Heart left ventricle (tissue), 16 donors: ENCODE measurements at regions not wholly inside any gene's neighbourhood (a gene's known extent, or its start where the extent isn't known, plus 50 kb on each side); places are given as distances from the start of the nearest gene placed in this dataset.
"Not testable (repeated sequence)": the region's sequence is repeated elsewhere in the genome, so short reads cannot be mapped to it uniquely, and the experiment has no call there.

Source experiments
- ATAC-seq, 4 donors: fragments of 200-7000 bp; cut with Tn5 transposase; one replicate each; pipeline ENCODE4 v1.9.1; 2020 to 2022; ENCODE audit warnings: moderate library complexity in 4 of 4, mild to moderate bottlenecking in 3 of 4, moderate number of reproducible peaks in 1 of 4
- DNase-seq, 5 donors: peaks; one replicate each; pipeline ENCODE4 v3.0.0-alpha.2; 2020
- H3K27ac ChIP-seq, 12 donors: fragments of 200-600 bp; sonication (generic) in 4 of 12; one replicate each; pipeline versions ENCODE4 v1.5.0 to v1.8.0; 2016 to 2022; ENCODE audit warnings: mild to moderate bottlenecking in 2 of 12
- H3K27me3 ChIP-seq, 9 donors: fragments of 200-600 bp; sonication (generic) in 2 of 9; one replicate each; pipeline versions ENCODE4 v1.5.1 to v1.8.0; 2016 to 2022; ENCODE audit warnings: mild to moderate bottlenecking in 3 of 9
- H3K36me3 ChIP-seq, 9 donors: fragments of 200-600 bp; sonication (generic) in 2 of 9; one replicate each; pipeline versions ENCODE4 v1.5.0 to v1.8.0; 2018 to 2022; ENCODE audit warnings: mild to moderate bottlenecking in 2 of 9
- H3K4me1 ChIP-seq, 12 donors: fragments of 200-600 bp; sonication (generic) in 4 of 12; one replicate each; pipeline versions ENCODE4 v1.5.0 to v1.8.0; 2016 to 2022; ENCODE audit warnings: mild to moderate bottlenecking in 3 of 12
- H3K4me3 ChIP-seq, 12 donors: fragments of 200-600 bp; sonication (generic) in 4 of 12; one replicate each; pipeline versions ENCODE4 v1.5.0 to v1.8.0; 2017 to 2022; ENCODE audit warnings: mild to moderate bottlenecking in 9 of 12, moderate library complexity in 4 of 12
- H3K9me3 ChIP-seq, 12 donors: fragments of 200-600 bp; sonication (generic) in 4 of 12; one replicate each; pipeline versions ENCODE4 v1.5.0 to v1.8.0; 2016 to 2022; ENCODE audit warnings: mild to moderate bottlenecking in 1 of 12
- CTCF ChIP-seq, 12 donors: fragments of 200-600 bp; sonication (generic) in 4 of 12; IDR thresholded peaks; one replicate each; pipeline versions ENCODE4 v1.5.0 to v1.8.0; 2018 to 2022; ENCODE audit warnings: antibody characterized with exemption in 12 of 12, mild to moderate bottlenecking in 5 of 12
- POLR2A ChIP-seq, 2 donors: fragments of 450-650 bp; IDR thresholded peaks; one replicate each; pipeline ENCODE4 v1.6.1; 2017; ENCODE audit warnings: antibody characterized with exemption in 2 of 2, mild to moderate bottlenecking in 2 of 2, moderate library complexity in 2 of 2
- WGBS, 4 donors: extraction: QIAGEN DNeasy Blood & Tissue Kit in 2 of 4; methylation state at CpG; one replicate each; pipeline versions ENCODE4 v1.1.5 to v1.1.7; 2013 to 2018; 5-methylcytosine and 5-hydroxymethylcytosine counted together
- intact Hi-C, 10 donors: fragments of 100-400 bp; cut with DNase I; formaldehyde crosslinking; loops; one replicate each; pipeline versions ENCODE4 v1.11.1 to v1.14.2; 2022
- donor health status: ischemic (EF 13 %, LVEDD 7.1; RV severe dilation, severe dysfunction).
- donor health status: healthy with polysubstance abuse.
- donor health status: DM: no; HTN: yes; CAD: no.
- donor health status: DM: no; HTN: no; CAD: no.
- donor health status: ischemic (EF 25% LVEDD 6.9; RV normal size, moderate dysfunction).
- donor health status: ischemic (EF 25% LVEDD 5.7; RV mildly dilated, moderate dysfunction).
- donor health status: healthy.
- donor health status: DM: yes; HTN: yes; CAD: no.
- donor health status: ischemic (EF 35%, LVEDD 5.7; RV mildly dilated, moderate dysfunction).
- donor health status: nonischemic (EF 11% LVEDD 7.7; RV severe dilation, severe dysfunction).
- donor health status: DM: yes; HTN: yes; CAD: no.
- donor health status: PGD.
- donor health status: ischemic (EF 29% LVEDD 5.4; RV normal size, mild dysfunction).
- donor health status: nonischemic (EF 23%, LVEDD 6.1; RV moderate dilation, normal function).

GRCh38 chr5:56631719-56632118 is 183.6 kb upstream of the MAP3K1 start:
- DNase-seq (no peak), ATAC-seq (no peak)
- no peak overlapping the region for H3K27ac ChIP-seq
- no peaks in the 10 kb centered on the region for H3K36me3 ChIP-seq
- TF ChIP-seq POLR2A (IDR thresholded peaks at IDR 0.05) (no peak), CTCF (IDR thresholded peaks at IDR 0.05) (no peak)
- H3K9me3 ChIP-seq: peaks cover 0 to 13% (median 3%) of the 10 kb centered on the region in 12 donors
- H3K4me3 ChIP-seq: no peak overlapping the region
- H3K4me1 ChIP-seq: no peaks in the 10 kb centered on the region
- intact Hi-C loops: no loop called here
- H3K27me3 ChIP-seq: no peaks in the 10 kb centered on the region
- 86 to 92% (median 87%) methylated on average over 2 of the region's 2 CpGs for WGBS, 4 donors

DNA sequence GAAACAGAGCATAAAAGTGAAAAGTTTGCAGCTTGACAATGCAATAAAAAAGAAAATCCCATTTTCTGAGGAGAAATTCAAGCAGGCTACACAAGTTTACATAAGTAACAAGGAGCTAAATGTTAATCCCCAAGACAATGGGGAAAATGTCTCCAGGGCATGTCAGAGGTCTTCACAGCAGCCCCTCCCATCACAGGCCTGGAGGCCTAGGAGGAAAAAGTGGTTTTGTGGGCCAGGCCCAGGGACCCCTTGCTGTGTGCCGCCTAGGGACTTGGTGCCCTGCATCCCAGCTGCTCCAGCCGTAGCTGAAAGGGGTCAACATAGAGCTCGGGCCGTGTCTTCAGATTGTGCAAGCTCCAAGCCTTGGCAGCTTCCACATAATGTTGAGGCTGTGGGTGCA is 186.7 kb upstream of the MAP3K1 start:
- H3K36me3 ChIP-seq, H3K27me3 ChIP-seq, ATAC-seq, H3K4me3 ChIP-seq, intact Hi-C loops, H3K4me1 ChIP-seq, H3K27ac ChIP-seq, DNase-seq: not testable (repeated sequence)
- 91 to 97% (median 95%) methylated on average over 2 to 4 of the region's 4 CpGs for WGBS, 4 donors
- H3K9me3 ChIP-seq: peaks cover 0 to 16% (median 3%) of the 10 kb centered on the region in 12 donors

DNA sequence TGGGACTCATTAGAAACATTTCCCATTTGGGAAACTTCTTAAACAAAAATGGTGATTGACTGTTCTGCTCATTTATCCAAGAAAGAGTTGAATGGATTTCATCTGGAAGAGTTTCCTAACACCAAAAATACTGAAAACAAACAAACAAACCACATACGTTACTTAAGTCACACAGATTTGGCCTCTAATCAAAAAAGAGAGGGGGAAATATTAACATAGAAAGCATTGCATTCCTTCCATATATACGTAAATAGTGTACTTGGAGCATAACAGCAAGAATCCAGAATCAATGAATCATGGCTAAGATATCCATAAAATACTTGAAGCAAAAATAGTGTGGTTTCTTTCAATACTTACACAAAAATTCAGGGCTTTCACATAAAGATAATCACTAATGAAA is 189.8 kb upstream of the MAP3K1 start:
- intact Hi-C loops: loop anchor here in 1 of 10 donors (1.0 kb wide), 1 partner anchor 11 kb away; no protein-coding TSS in a partner anchor
- ATAC-seq: no peak

GRCh38 chr5:56624751-56625150 is 190.6 kb upstream of the MAP3K1 start:
- ATAC-seq: no peak
- TF ChIP-seq CTCF (IDR thresholded peaks at IDR 0.05) (no peak), POLR2A (IDR thresholded peaks at IDR 0.05) (no peak)
- WGBS, 4 donors: 62 to 70% (median 63%) methylated on average over 1 of the region's 1 CpG

More for the DNA sequence above, 189.8 kb upstream of the MAP3K1 start:
- H3K9me3 ChIP-seq: peaks cover 0 to 26% (median 3%) of the 10 kb centered on the region in 12 donors
- no peak overlapping the region for H3K27ac ChIP-seq
- DNase-seq: no peak
- H3K27me3 ChIP-seq: no peaks in the 10 kb centered on the region
- 74 to 86% (median 78%) methylated on average over 2 of the region's 2 CpGs for WGBS, 4 donors
- H3K36me3 ChIP-seq: no peaks in the 10 kb centered on the region
- no peak overlapping the region for H3K4me3 ChIP-seq
- TF ChIP-seq CTCF (IDR thresholded peaks at IDR 0.05) (no peak), POLR2A (IDR thresholded peaks at IDR 0.05) (no peak)
- H3K4me1 ChIP-seq: no peaks in the 10 kb centered on the region

GRCh38 chr5:56622141-56622540 is 193.2 kb upstream of the MAP3K1 start:
- no peak for TF ChIP-seq POLR2A (IDR thresholded peaks at IDR 0.05)
- no peak for TF ChIP-seq CTCF (IDR thresholded peaks at IDR 0.05)
- Histone ChIP-seq H3K4me1 (peaks cover 0 to 4% (median 0%) of the 10 kb centered on the region in 12 donors), H3K36me3 (no peaks in the 10 kb centered on the region), H3K9me3 (peaks cover 0 to 36% (median 9%) of the 10 kb centered on the region in 12 donors), H3K4me3 (no peak overlapping the region), H3K27ac (no peak overlapping the region), H3K27me3 (no peaks in the 10 kb centered on the region)
- ATAC-seq (no peak), DNase-seq (no peak)
- whole genome bisulfite sequencing, 4 donors: 87 to 93% (median 89%) methylated on average over 2 of the region's 2 CpGs
- intact Hi-C loops: no loop called here

More at GRCh38 chr5:56624751-56625150, 190.6 kb upstream of the MAP3K1 start:
- no peak overlapping the region for H3K27ac ChIP-seq
- no peak overlapping the region for H3K4me3 ChIP-seq
- intact Hi-C loops: loop anchor here in 1 of 10 donors (1.0 kb wide), 1 partner anchor 12 kb away; no protein-coding TSS in a partner anchor
- no peak for DNase-seq
- H3K27me3 ChIP-seq: no peaks in the 10 kb centered on the region
- no peaks in the 10 kb centered on the region for H3K36me3 ChIP-seq
- H3K9me3 ChIP-seq: peaks cover 0 to 26% (median 3%) of the 10 kb centered on the region in 12 donors
- H3K4me1 ChIP-seq: no peaks in the 10 kb centered on the region
